COLO668 (cell line): ENCODE measurements at regions not wholly inside any gene's neighbourhood (a gene's known extent, or its start where the extent isn't known, plus 50 kb on each side); places are given as distances from the start of the nearest gene placed in this dataset.
"Not testable (repeated sequence)": the region's sequence is repeated elsewhere in the genome, so short reads cannot be mapped to it uniquely, and the experiment has no call there.

ENCODE experiments used
- DNase-seq: peaks from one replicate; lab custom pipeline; 2025; ENCODE audit not compliant: unreplicated experiment; lab: John Stamatoyannopoulos, UW

DNA sequence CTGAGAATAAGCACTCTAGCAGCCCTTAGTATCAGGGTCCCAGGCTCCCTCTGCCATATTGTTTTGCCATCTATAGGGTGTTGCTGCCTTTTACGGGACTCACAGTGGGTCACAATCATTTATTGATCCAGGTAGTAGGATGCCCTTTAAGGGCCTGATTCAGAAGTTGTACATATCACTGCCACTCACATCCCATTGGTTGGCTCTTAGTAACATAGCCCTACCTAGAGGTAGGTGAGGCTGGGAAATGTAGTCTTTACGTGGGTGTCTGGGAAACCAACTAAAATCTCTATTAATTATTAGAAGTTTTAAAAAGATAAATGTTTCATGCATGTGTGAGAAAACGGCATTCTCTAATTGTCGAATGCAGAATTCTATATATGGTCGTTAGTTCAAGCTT, 78.8 kb upstream of the ATP5PO start:
- DNase-seq = no peak

GRCh38 chr21:33993286-33994231, 78.0 kb upstream of the ATP5PO start:
- DNase-seq = no peak

DNA sequence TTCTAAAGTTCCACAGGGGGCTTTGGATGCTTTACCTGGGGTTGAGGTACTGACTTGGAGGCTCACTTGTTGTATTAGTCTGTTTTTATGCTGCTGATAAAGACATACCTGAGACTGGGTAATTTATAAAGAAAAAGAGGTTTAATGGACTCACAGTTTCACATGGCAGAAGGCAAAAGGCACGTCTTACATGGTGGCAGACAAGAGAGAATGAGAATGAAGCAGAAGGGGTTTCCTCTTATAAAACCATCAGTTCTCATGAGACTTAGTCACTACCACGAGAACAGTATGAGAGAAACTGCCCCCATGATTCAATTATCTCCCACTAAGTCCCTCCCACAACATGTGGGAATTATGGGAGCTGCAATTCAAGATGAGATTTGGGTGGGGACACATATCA, 76.8 kb upstream of the ATP5PO start:
- DNase-seq = not testable (repeated sequence)

- DNase-seq = no peak
Observed at GRCh38 chr21:33991133-33991532, 75.5 kb upstream of the ATP5PO start.

GRCh38 chr21:33989440-33989839, 73.8 kb upstream of the ATP5PO start:
- DNase-seq = no peak

GRCh38 chr21:33988237-33989017, 72.8 kb upstream of the ATP5PO start:
- no peak for DNase-seq

- no peak for DNase-seq
Observed at GRCh38 chr21:33987461-33987860, 71.9 kb upstream of the ATP5PO start.

- no peak for DNase-seq
Observed at GRCh38 chr21:33985117-33986050, 69.8 kb upstream of the ATP5PO start.

DNA sequence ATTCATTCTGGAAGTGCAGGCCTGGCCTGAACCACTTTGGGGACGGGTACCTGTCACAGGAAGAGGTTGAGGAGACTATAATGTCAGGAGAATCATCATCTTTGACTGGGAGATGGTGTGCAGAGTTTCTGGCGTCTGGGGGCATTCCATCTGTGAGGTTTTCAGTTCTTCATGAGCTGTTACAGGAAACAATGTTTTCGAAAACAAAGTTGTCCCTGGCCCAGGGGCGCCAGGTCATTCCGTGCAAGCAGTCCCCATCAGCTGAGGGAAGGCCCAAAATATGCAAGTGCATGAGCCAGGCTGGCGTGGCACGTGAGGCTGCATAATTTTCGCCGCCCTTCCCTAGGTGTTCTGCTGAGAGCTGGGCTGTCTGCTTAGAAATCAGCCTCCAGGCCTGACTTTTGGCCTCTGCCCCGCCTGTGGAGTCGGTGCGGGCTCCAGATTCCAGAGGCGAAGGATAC, 68.4 kb upstream of the ATP5PO start:
- DNase-seq = no peak

GRCh38 chr21:33981391-33982101, 65.9 kb upstream of the ATP5PO start:
- DNase-seq = no peak

GRCh38 chr21:33980276-33980916, 64.8 kb upstream of the ATP5PO start:
- no peak for DNase-seq

DNA sequence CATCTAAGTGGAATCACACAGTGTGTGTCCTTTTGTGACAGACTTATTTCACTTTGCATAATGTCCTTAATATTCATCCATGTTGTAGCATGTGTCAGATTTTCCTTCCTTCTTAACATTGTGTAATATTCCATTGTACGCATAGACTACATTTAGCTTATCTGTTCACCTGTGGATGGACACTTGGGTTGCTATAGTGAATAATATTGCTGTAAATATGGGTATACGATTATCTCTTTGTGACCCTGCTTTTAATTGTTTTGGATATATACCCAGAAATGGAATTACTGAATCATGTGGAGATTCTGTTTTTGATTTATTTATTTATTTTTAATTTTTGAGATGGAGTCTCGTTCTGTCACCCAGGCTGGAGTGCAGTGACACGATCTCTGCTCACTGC, 63.0 kb upstream of the ATP5PO start:
- no peak for DNase-seq

GRCh38 chr21:33977721-33978369, 62.2 kb upstream of the ATP5PO start:
- DNase-seq = no peak

- DNase-seq = no peak
Observed at GRCh38 chr21:33977017-33977720, 61.6 kb upstream of the ATP5PO start.

DNA sequence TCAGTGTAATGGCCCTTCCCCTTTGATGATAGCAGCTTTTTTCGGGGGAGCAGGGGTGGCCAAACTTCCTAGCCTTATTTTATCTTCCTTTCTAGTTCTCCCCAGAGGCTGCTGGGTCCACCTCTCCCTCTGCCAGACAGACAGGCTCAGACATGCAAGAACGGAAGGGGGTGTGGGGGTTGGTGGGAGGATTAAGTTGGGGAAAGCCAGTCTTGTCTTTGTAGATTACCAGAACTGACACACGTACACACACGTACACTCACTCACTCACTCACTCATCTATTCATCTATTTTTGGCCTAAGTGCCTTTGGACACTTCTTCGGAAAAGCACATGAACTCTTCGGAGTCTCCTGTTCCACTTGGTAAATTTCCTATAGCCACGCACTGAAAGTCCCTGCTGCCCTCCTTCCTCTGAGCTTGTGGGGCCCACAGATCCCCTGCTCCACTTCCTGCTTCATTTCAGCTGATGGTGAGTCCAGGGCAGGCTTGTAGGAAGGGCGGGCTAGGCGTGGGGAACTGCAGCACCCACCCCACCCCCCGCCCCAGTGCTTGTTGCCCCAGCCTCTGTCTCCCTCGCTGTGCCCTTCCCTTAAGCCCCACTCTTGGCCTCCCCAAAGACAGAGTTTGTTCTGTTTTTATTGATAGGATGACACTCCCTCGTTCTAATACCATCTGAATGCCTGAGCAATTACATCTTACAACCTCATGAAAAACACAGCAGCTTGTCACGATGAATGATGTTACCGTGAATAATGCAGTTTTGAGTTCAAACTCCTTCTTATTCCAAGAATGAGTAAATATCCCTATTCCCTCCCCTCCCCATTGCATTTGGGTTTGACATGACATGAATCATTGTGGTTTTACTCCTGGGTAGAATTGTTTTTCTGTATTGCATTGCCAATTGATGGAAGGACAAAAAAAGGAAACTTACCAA, 60.7 kb upstream of the ATP5PO start:
- DNase-seq = no peak

- DNase-seq = no peak
Observed at GRCh38 chr21:33975548-33976081, 60.0 kb upstream of the ATP5PO start.
